CD4-positive, alpha-beta T cell treated with Interleukin-10 for 1 hour (primary cell): ENCODE measurements at regions not wholly inside any gene's neighbourhood (a gene's known extent, or its start where the extent isn't known, plus 50 kb on each side); places are given as distances from the start of the nearest gene placed in this dataset.

ENCODE experiments used
- DNase-seq: peaks from one replicate; pipeline ENCODE4 v3.0.0-alpha.2; 2020

- DNase-seq: no peak
These were observed 435.7 kb downstream of the TXNL1 start for GRCh38 chr18:56202678-56203077.

- DNase-seq: no peak
These were observed 437.9 kb downstream of the TXNL1 start for GRCh38 chr18:56200381-56200911.

- no peak for DNase-seq
These were observed 438.6 kb downstream of the TXNL1 start for GRCh38 chr18:56199580-56200330.

GRCh38 chr18:56197241-56197859, 441.0 kb downstream of the TXNL1 start:
- DNase-seq: no peak

GRCh38 chr18:56196495-56197225, 441.7 kb downstream of the TXNL1 start:
- no peak for DNase-seq

GRCh38 chr18:56191334-56191733, 447.1 kb downstream of the TXNL1 start:
- DNase-seq: no peak

- no peak for DNase-seq
These were observed 448.8 kb downstream of the TXNL1 start for GRCh38 chr18:56189615-56190014.

GRCh38 chr18:56188529-56189275, 449.7 kb downstream of the TXNL1 start:
- no peak for DNase-seq

GRCh38 chr18:56186319-56186718, 452.1 kb downstream of the TXNL1 start:
- no peak for DNase-seq

- DNase-seq: no peak
These were observed 453.3 kb downstream of the TXNL1 start for GRCh38 chr18:56185126-56185525.

GRCh38 chr18:56176751-56177150, 461.6 kb downstream of the TXNL1 start:
- DNase-seq: no peak

GRCh38 chr18:56175330-56176001, 462.9 kb downstream of the TXNL1 start:
- DNase-seq: no peak

- DNase-seq: no peak
These were observed 464.7 kb downstream of the TXNL1 start for GRCh38 chr18:56173542-56174220.

GRCh38 chr18:56172527-56172926, 465.9 kb downstream of the TXNL1 start:
- no peak for DNase-seq

GRCh38 chr18:56171848-56172247, 466.5 kb downstream of the TXNL1 start:
- no peak for DNase-seq

GRCh38 chr18:56168049-56168781, 470.2 kb downstream of the TXNL1 start:
- DNase-seq: no peak

GRCh38 chr18:56167366-56167765, 471.0 kb downstream of the TXNL1 start:
- DNase-seq: no peak

GRCh38 chr18:56166914-56167313, 471.5 kb downstream of the TXNL1 start:
- DNase-seq: no peak

- DNase-seq: no peak
These were observed 472.6 kb downstream of the TXNL1 start for GRCh38 chr18:56165601-56166355.
